Activated naive CD4-positive, alpha-beta T cell treated with anti-CD3 and anti-CD28 coated beads, Interleukin-2, amount 50 U/mL, for 72 hours (primary cell): ENCODE measurements at regions not wholly inside any gene's neighbourhood (a gene's known extent, or its start where the extent isn't known, plus 50 kb on each side); places are given as distances from the start of the nearest gene placed in this dataset.
A peak's percentile ranks its signal among the peaks of the same experiment; 100 is the strongest.

Experiments used
- ATAC-seq, 2 donors: fragments of 150-1000 bp; cut with Tn5 transposase; 2 replicates each; pipeline ENCODE4 v1.10.0; 2021; ENCODE audit warnings: mild to moderate bottlenecking in 2 of 2, moderate library complexity in 2 of 2
- DNase-seq, 2 donors: peaks; one replicate each; pipeline ENCODE4 v3.0.0; 2021 to 2022; ENCODE audit warnings: low spot score in 2 of 2
- H3K27ac Mint-ChIP-seq, 2 donors: one replicate each; pipeline ENCODE4 v1.8.0; 2022; ENCODE audit warnings: mild to moderate bottlenecking in 2 of 2, mixed read lengths in 2 of 2
- H3K36me3 Mint-ChIP-seq, 2 donors: one replicate each; pipeline ENCODE4 v1.8.0; 2022; ENCODE audit warnings: mixed read lengths in 2 of 2
- H3K9me3 Mint-ChIP-seq, 2 donors: one replicate each; pipeline ENCODE4 v1.8.0; 2022; ENCODE audit warnings: mixed read lengths in 2 of 2

GRCh38 chr6:157763129-157763903 is 59.7 kb upstream of the SNX9 start:
- Mint-ChIP-seq H3K36me3 (peaks cover 4 to 18% of the 10 kb centered on the region in 2 donors), H3K9me3 (no peaks in the 10 kb centered on the region), H3K27ac (peak overlapping the region; percentile 91 to 93)
- ATAC-seq, result peak in 1 of 2 donors; percentile 4
- DNase-seq, result peak; percentile 31 to 79

GRCh38 chr6:157763904-157764177 is 59.2 kb upstream of the SNX9 start:
- H3K36me3 Mint-ChIP-seq, result peaks cover 4 to 21% of the 10 kb centered on the region in 2 donors
- DNase-seq (no peak), ATAC-seq (no peak)
- no peaks in the 10 kb centered on the region for H3K9me3 Mint-ChIP-seq
- H3K27ac Mint-ChIP-seq, result peak overlapping the region; percentile 91 to 93

- peaks cover 4 to 25% of the 10 kb centered on the region in 2 donors for H3K36me3 Mint-ChIP-seq
- peak overlapping the region; percentile 91 to 93 for H3K27ac Mint-ChIP-seq
- H3K9me3 Mint-ChIP-seq, result no peaks in the 10 kb centered on the region
- peak; percentile 79 to 84 for ATAC-seq
- DNase-seq, result peak; percentile 80 to 96
Measured at GRCh38 chr6:157764178-157765068, 58.6 kb upstream of the SNX9 start.

GRCh38 chr6:157766901-157767774 is 55.9 kb upstream of the SNX9 start:
- no peak for DNase-seq
- ATAC-seq, result no peak
- Mint-ChIP-seq H3K36me3 (peaks cover 4 to 30% of the 10 kb centered on the region in 2 donors), H3K27ac (peak overlapping the region in 1 of 2 donors; percentile 20), H3K9me3 (no peaks in the 10 kb centered on the region)

GRCh38 chr6:157767775-157768156 is 55.3 kb upstream of the SNX9 start:
- peak overlapping the region in 1 of 2 donors; percentile 59 for H3K27ac Mint-ChIP-seq
- peaks cover 4 to 30% of the 10 kb centered on the region in 2 donors for H3K36me3 Mint-ChIP-seq
- no peaks in the 10 kb centered on the region for H3K9me3 Mint-ChIP-seq
- ATAC-seq, result no peak
- no peak for DNase-seq

GRCh38 chr6:157768304-157768703 is 54.7 kb upstream of the SNX9 start:
- Mint-ChIP-seq H3K9me3 (peaks cover 0 to under 1% of the 10 kb centered on the region in 2 donors), H3K36me3 (peaks cover 4 to 30% of the 10 kb centered on the region in 2 donors), H3K27ac (peak overlapping the region; percentile 47 to 59)
- ATAC-seq (no peak), DNase-seq (no peak)

- ATAC-seq (peak in 1 of 2 donors; percentile 5), DNase-seq (peak in 1 of 2 donors; percentile 65)
- Mint-ChIP-seq H3K9me3 (peaks cover 6 to 7% of the 10 kb centered on the region in 2 donors), H3K36me3 (peaks cover 11 to 37% of the 10 kb centered on the region in 2 donors), H3K27ac (peak overlapping the region; percentile 72 to 73)
Measured at GRCh38 chr6:157768863-157769551, 54.0 kb upstream of the SNX9 start.

- Mint-ChIP-seq H3K36me3 (peaks cover 9 to 44% of the 10 kb centered on the region in 2 donors), H3K9me3 (peaks cover 6 to 7% of the 10 kb centered on the region in 2 donors), H3K27ac (peak overlapping the region in 1 of 2 donors; percentile 72)
- DNase-seq (no peak), ATAC-seq (peak; percentile 10 to 48)
Measured at GRCh38 chr6:157769776-157770426, 53.1 kb upstream of the SNX9 start.

- Mint-ChIP-seq H3K36me3 (peaks cover 7 to 40% of the 10 kb centered on the region in 2 donors), H3K9me3 (peaks cover 6 to 12% of the 10 kb centered on the region in 2 donors), H3K27ac (no peak overlapping the region)
- DNase-seq, result no peak
- ATAC-seq, result peak; percentile 50 to 69
Measured at GRCh38 chr6:157770946-157771345, 52.1 kb upstream of the SNX9 start.

- Mint-ChIP-seq H3K9me3 (peaks cover 6 to 12% of the 10 kb centered on the region in 2 donors), H3K27ac (no peak overlapping the region), H3K36me3 (peaks cover 7 to 33% of the 10 kb centered on the region in 2 donors)
- ATAC-seq (no peak), DNase-seq (no peak)
Measured at GRCh38 chr6:157772820-157773219, 50.2 kb upstream of the SNX9 start.
